ENCODE measurements at regions not wholly inside any gene's neighbourhood (a gene's known extent, or its start where the extent isn't known, plus 50 kb on each side); places are given as distances from the start of the nearest gene placed in this dataset.

- H3K27ac Mint-ChIP-seq, result no peak overlapping the region
- H3K27me3 Mint-ChIP-seq (ENCODE audit: insufficient read depth, low read depth), result peaks cover 3% of the 10 kb centered on the region
- no peaks in the 10 kb centered on the region for H3K9me3 ChIP-seq (ENCODE audit: low read depth)
- no peak overlapping the region for H3K4me2 ChIP-seq
- no peaks in the 10 kb centered on the region for H3K79me2 ChIP-seq (ENCODE audit: low read depth)
- TF ChIP-seq, protein P1, sequence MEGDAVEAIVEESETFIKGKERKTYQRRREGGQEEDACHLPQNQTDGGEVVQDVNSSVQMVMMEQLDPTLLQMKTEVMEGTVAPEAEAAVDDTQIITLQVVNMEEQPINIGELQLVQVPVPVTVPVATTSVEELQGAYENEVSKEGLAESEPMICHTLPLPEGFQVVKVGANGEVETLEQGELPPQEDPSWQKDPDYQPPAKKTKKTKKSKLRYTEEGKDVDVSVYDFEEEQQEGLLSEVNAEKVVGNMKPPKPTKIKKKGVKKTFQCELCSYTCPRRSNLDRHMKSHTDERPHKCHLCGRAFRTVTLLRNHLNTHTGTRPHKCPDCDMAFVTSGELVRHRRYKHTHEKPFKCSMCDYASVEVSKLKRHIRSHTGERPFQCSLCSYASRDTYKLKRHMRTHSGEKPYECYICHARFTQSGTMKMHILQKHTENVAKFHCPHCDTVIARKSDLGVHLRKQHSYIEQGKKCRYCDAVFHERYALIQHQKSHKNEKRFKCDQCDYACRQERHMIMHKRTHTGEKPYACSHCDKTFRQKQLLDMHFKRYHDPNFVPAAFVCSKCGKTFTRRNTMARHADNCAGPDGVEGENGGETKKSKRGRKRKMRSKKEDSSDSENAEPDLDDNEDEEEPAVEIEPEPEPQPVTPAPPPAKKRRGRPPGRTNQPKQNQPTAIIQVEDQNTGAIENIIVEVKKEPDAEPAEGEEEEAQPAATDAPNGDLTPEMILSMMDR (IDR thresholded peaks at IDR 0.05), result no peak
- TF ChIP-seq EZH2phosphoT487 (IDR thresholded peaks at IDR 0.05) (no peak), EZH2 (IDR thresholded peaks at IDR 0.05) (no peak)
- no peaks in the 10 kb centered on the region for H4K20me1 ChIP-seq (ENCODE audit: low read depth)
- H3K4me1 ChIP-seq, result peaks cover 20% of the 10 kb centered on the region
- no peak overlapping the region for H3K4me3 Mint-ChIP-seq
- DNase-seq (ENCODE audit: low spot score), result no peak
- no peaks in the 10 kb centered on the region for H3K27me3 ChIP-seq
- no peaks in the 10 kb centered on the region for H3K9me3 Mint-ChIP-seq
- H3K36me3 ChIP-seq, result no peaks in the 10 kb centered on the region
- H3K27ac ChIP-seq, result no peak overlapping the region
- peaks cover 10% of the 10 kb centered on the region for H3F3A ChIP-seq (ENCODE audit: low read depth)
- H3K4me3 ChIP-seq, result no peak overlapping the region
- H3K36me3 Mint-ChIP-seq, result no peaks in the 10 kb centered on the region
- H3K9ac ChIP-seq, result no peak overlapping the region
- H2AFZ ChIP-seq (replicated peaks), result no peak overlapping the region
- peaks cover 3% of the 10 kb centered on the region for H3K4me1 Mint-ChIP-seq
Observed at GRCh38 chr5:6145616-6146237, 232.6 kb downstream of the MED10 start.

- Histone ChIP-seq H3K9ac (no peak overlapping the region), H4K20me1 (ENCODE audit: low read depth) (no peaks in the 10 kb centered on the region), H3K9me3 (ENCODE audit: low read depth) (no peaks in the 10 kb centered on the region), H3K79me2 (ENCODE audit: low read depth) (no peaks in the 10 kb centered on the region), H3K4me3 (no peak overlapping the region), H3K27me3 (no peaks in the 10 kb centered on the region), H3K4me2 (peak overlapping the region; percentile 26), H3K36me3 (no peaks in the 10 kb centered on the region), H3K27ac (no peak overlapping the region), H3K4me1 (peaks cover 20% of the 10 kb centered on the region), H2AFZ (replicated peaks) (no peak overlapping the region), H3F3A (ENCODE audit: low read depth) (peaks cover 10% of the 10 kb centered on the region)
- no peak for TF ChIP-seq EZH2phosphoT487 (IDR thresholded peaks at IDR 0.05)
- TF ChIP-seq, protein P1 (IDR thresholded peaks at IDR 0.05), result peak; percentile 45
- H3K27ac Mint-ChIP-seq, result no peak overlapping the region
- H3K4me1 Mint-ChIP-seq, result peaks cover 3% of the 10 kb centered on the region
- no peak overlapping the region for H3K4me3 Mint-ChIP-seq
- H3K36me3 Mint-ChIP-seq, result no peaks in the 10 kb centered on the region
- DNase-seq (ENCODE audit: low spot score), result peak; percentile 80
- no peaks in the 10 kb centered on the region for H3K9me3 Mint-ChIP-seq
- peaks cover 6% of the 10 kb centered on the region for H3K27me3 Mint-ChIP-seq (ENCODE audit: insufficient read depth, low read depth)
Observed at GRCh38 chr5:6143523-6143922, 234.8 kb downstream of the MED10 start.

- peaks cover 10% of the 10 kb centered on the region for H3F3A ChIP-seq (ENCODE audit: low read depth)
- H3K9me3 ChIP-seq (ENCODE audit: low read depth), result no peaks in the 10 kb centered on the region
- no peak overlapping the region for H2AFZ ChIP-seq (replicated peaks)
- Mint-ChIP-seq H3K9me3 (no peaks in the 10 kb centered on the region), H3K27ac (no peak overlapping the region), H3K27me3 (ENCODE audit: insufficient read depth, low read depth) (peaks cover 6% of the 10 kb centered on the region), H3K4me1 (peaks cover 3% of the 10 kb centered on the region), H3K4me3 (no peak overlapping the region), H3K36me3 (no peaks in the 10 kb centered on the region)
- TF ChIP-seq EZH2phosphoT487 (IDR thresholded peaks at IDR 0.05) (no peak), EZH2 (IDR thresholded peaks at IDR 0.05) (no peak)
- TF ChIP-seq, protein P1 (IDR thresholded peaks at IDR 0.05), result no peak
- no peaks in the 10 kb centered on the region for H4K20me1 ChIP-seq (ENCODE audit: low read depth)
- no peak overlapping the region for H3K27ac ChIP-seq
- H3K4me3 ChIP-seq, result no peak overlapping the region
- H3K4me2 ChIP-seq, result no peak overlapping the region
- peaks cover 20% of the 10 kb centered on the region for H3K4me1 ChIP-seq
- H3K36me3 ChIP-seq, result no peaks in the 10 kb centered on the region
- DNase-seq (ENCODE audit: low spot score), result no peak
- no peaks in the 10 kb centered on the region for H3K79me2 ChIP-seq (ENCODE audit: low read depth)
- H3K27me3 ChIP-seq, result no peaks in the 10 kb centered on the region
- H3K9ac ChIP-seq, result no peak overlapping the region
Observed at GRCh38 chr5:6142353-6142752, 236.0 kb downstream of the MED10 start.

All from neural progenitor cell (in vitro differentiated cells).